Activated T-cell treated with anti-CD3 and anti-CD28 coated beads, Interleukin-2, amount 50 U/mL, for 24 hours (primary cell): ENCODE measurements at regions not wholly inside any gene's neighbourhood (a gene's known extent, or its start where the extent isn't known, plus 50 kb on each side); places are given as distances from the start of the nearest gene placed in this dataset.

Experiments
- DNase-seq: peaks from one replicate; pipeline ENCODE4 v3.0.0-alpha.2; 2020
- H3K27ac Mint-ChIP-seq: 2 replicates; pipeline ENCODE4 v1.8.0; 2020; ENCODE audit warnings: mild to moderate bottlenecking, mixed read lengths
- H3K27me3 Mint-ChIP-seq: 2 replicates; pipeline ENCODE4 v1.8.0; 2020; ENCODE audit warnings: mixed read lengths
- H3K36me3 Mint-ChIP-seq: 2 replicates; pipeline ENCODE4 v1.8.0; 2020; ENCODE audit warnings: low read depth, mixed read lengths
- H3K4me1 Mint-ChIP-seq: 2 replicates; pipeline ENCODE4 v1.8.0; 2020; ENCODE audit warnings: low read depth, mixed read lengths
- H3K4me3 Mint-ChIP-seq: 2 replicates; pipeline ENCODE4 v1.8.0; 2020; ENCODE audit warnings: mild to moderate bottlenecking, moderate library complexity, mixed read lengths
- H3K9me3 Mint-ChIP-seq: 2 replicates; pipeline ENCODE4 v1.8.0; 2020; ENCODE audit warnings: mixed read lengths

GRCh38 chr13:84543962-84544361 is 661.7 kb upstream of the SLITRK1 start:
- Mint-ChIP-seq H3K9me3 (no peaks in the 10 kb centered on the region), H3K27ac (no peak overlapping the region), H3K27me3 (no peaks in the 10 kb centered on the region), H3K4me1 (no peaks in the 10 kb centered on the region), H3K4me3 (no peak overlapping the region), H3K36me3 (no peaks in the 10 kb centered on the region)
- DNase-seq, result no peak

- Mint-ChIP-seq H3K9me3 (no peaks in the 10 kb centered on the region), H3K27me3 (no peaks in the 10 kb centered on the region), H3K27ac (no peak overlapping the region), H3K4me1 (no peaks in the 10 kb centered on the region), H3K4me3 (no peak overlapping the region), H3K36me3 (no peaks in the 10 kb centered on the region)
- DNase-seq, result no peak
Observed at GRCh38 chr13:84542348-84542747, 660.1 kb upstream of the SLITRK1 start.

- H3K4me3 Mint-ChIP-seq, result no peak overlapping the region
- H3K27ac Mint-ChIP-seq, result no peak overlapping the region
- H3K36me3 Mint-ChIP-seq, result no peaks in the 10 kb centered on the region
- no peaks in the 10 kb centered on the region for H3K9me3 Mint-ChIP-seq
- DNase-seq, result no peak
- H3K4me1 Mint-ChIP-seq, result no peaks in the 10 kb centered on the region
- no peaks in the 10 kb centered on the region for H3K27me3 Mint-ChIP-seq
Observed at GRCh38 chr13:84536906-84537305, 654.6 kb upstream of the SLITRK1 start.

- H3K27me3 Mint-ChIP-seq, result no peaks in the 10 kb centered on the region
- no peaks in the 10 kb centered on the region for H3K36me3 Mint-ChIP-seq
- H3K4me3 Mint-ChIP-seq, result no peak overlapping the region
- no peaks in the 10 kb centered on the region for H3K9me3 Mint-ChIP-seq
- no peak for DNase-seq
- H3K4me1 Mint-ChIP-seq, result no peaks in the 10 kb centered on the region
- no peak overlapping the region for H3K27ac Mint-ChIP-seq
Observed at GRCh38 chr13:84528408-84529070, 646.3 kb upstream of the SLITRK1 start.

GRCh38 chr13:84525865-84526264 is 643.6 kb upstream of the SLITRK1 start:
- Mint-ChIP-seq H3K4me3 (no peak overlapping the region), H3K36me3 (no peaks in the 10 kb centered on the region), H3K9me3 (no peaks in the 10 kb centered on the region), H3K27ac (no peak overlapping the region), H3K27me3 (no peaks in the 10 kb centered on the region), H3K4me1 (no peaks in the 10 kb centered on the region)
- no peak for DNase-seq

GRCh38 chr13:84524586-84524985 is 642.3 kb upstream of the SLITRK1 start:
- H3K9me3 Mint-ChIP-seq, result no peaks in the 10 kb centered on the region
- H3K4me1 Mint-ChIP-seq, result no peaks in the 10 kb centered on the region
- no peak overlapping the region for H3K4me3 Mint-ChIP-seq
- DNase-seq, result no peak
- H3K27me3 Mint-ChIP-seq, result no peaks in the 10 kb centered on the region
- no peak overlapping the region for H3K27ac Mint-ChIP-seq
- H3K36me3 Mint-ChIP-seq, result no peaks in the 10 kb centered on the region

- Mint-ChIP-seq H3K4me3 (no peak overlapping the region), H3K27ac (no peak overlapping the region), H3K4me1 (no peaks in the 10 kb centered on the region), H3K9me3 (peaks cover 6% of the 10 kb centered on the region), H3K27me3 (no peaks in the 10 kb centered on the region), H3K36me3 (no peaks in the 10 kb centered on the region)
- no peak for DNase-seq
Observed at GRCh38 chr13:84500016-84500415, 617.7 kb upstream of the SLITRK1 start.

GRCh38 chr13:84497613-84498012 is 615.3 kb upstream of the SLITRK1 start:
- Mint-ChIP-seq H3K36me3 (no peaks in the 10 kb centered on the region), H3K27me3 (no peaks in the 10 kb centered on the region), H3K27ac (no peak overlapping the region), H3K4me3 (no peak overlapping the region), H3K4me1 (no peaks in the 10 kb centered on the region), H3K9me3 (peaks cover 2% of the 10 kb centered on the region)
- DNase-seq, result no peak

GRCh38 chr13:84491952-84492351 is 609.7 kb upstream of the SLITRK1 start:
- no peaks in the 10 kb centered on the region for H3K27me3 Mint-ChIP-seq
- no peaks in the 10 kb centered on the region for H3K4me1 Mint-ChIP-seq
- H3K36me3 Mint-ChIP-seq, result no peaks in the 10 kb centered on the region
- H3K4me3 Mint-ChIP-seq, result no peak overlapping the region
- DNase-seq, result no peak
- H3K9me3 Mint-ChIP-seq, result no peaks in the 10 kb centered on the region
- no peak overlapping the region for H3K27ac Mint-ChIP-seq

- H3K27me3 Mint-ChIP-seq, result no peaks in the 10 kb centered on the region
- H3K4me3 Mint-ChIP-seq, result no peak overlapping the region
Observed at GRCh38 chr13:84487752-84488151, 605.5 kb upstream of the SLITRK1 start.

GRCh38 chr13:84481958-84482357 is 599.7 kb upstream of the SLITRK1 start:
- peaks cover 2% of the 10 kb centered on the region for H3K9me3 Mint-ChIP-seq
- H3K4me3 Mint-ChIP-seq, result no peak overlapping the region
- no peaks in the 10 kb centered on the region for H3K36me3 Mint-ChIP-seq
- H3K27ac Mint-ChIP-seq, result no peak overlapping the region
- no peak for DNase-seq
- H3K27me3 Mint-ChIP-seq, result no peaks in the 10 kb centered on the region
- no peaks in the 10 kb centered on the region for H3K4me1 Mint-ChIP-seq

More at GRCh38 chr13:84487752-84488151, 605.5 kb upstream of the SLITRK1 start:
- DNase-seq, result no peak
- Mint-ChIP-seq H3K9me3 (peaks cover 2% of the 10 kb centered on the region), H3K36me3 (no peaks in the 10 kb centered on the region), H3K4me1 (no peaks in the 10 kb centered on the region), H3K27ac (no peak overlapping the region)

- no peak overlapping the region for H3K4me3 Mint-ChIP-seq
- no peak overlapping the region for H3K27ac Mint-ChIP-seq
- H3K9me3 Mint-ChIP-seq, result peaks cover 3% of the 10 kb centered on the region
- DNase-seq, result no peak
- no peaks in the 10 kb centered on the region for H3K27me3 Mint-ChIP-seq
- no peaks in the 10 kb centered on the region for H3K36me3 Mint-ChIP-seq
- H3K4me1 Mint-ChIP-seq, result no peaks in the 10 kb centered on the region
Observed at GRCh38 chr13:84479656-84480055, 597.4 kb upstream of the SLITRK1 start.

- no peaks in the 10 kb centered on the region for H3K36me3 Mint-ChIP-seq
- DNase-seq, result no peak
- no peak overlapping the region for H3K27ac Mint-ChIP-seq
- no peaks in the 10 kb centered on the region for H3K4me1 Mint-ChIP-seq
- H3K4me3 Mint-ChIP-seq, result no peak overlapping the region
- no peaks in the 10 kb centered on the region for H3K27me3 Mint-ChIP-seq
- H3K9me3 Mint-ChIP-seq, result peaks cover 2% of the 10 kb centered on the region
Observed at GRCh38 chr13:84470528-84470927, 588.3 kb upstream of the SLITRK1 start.

GRCh38 chr13:84466461-84466860 is 584.2 kb upstream of the SLITRK1 start:
- Mint-ChIP-seq H3K9me3 (peaks cover 3% of the 10 kb centered on the region), H3K27ac (no peak overlapping the region), H3K27me3 (no peaks in the 10 kb centered on the region), H3K4me1 (no peaks in the 10 kb centered on the region), H3K36me3 (no peaks in the 10 kb centered on the region), H3K4me3 (no peak overlapping the region)
- DNase-seq, result no peak

GRCh38 chr13:84460989-84461388 is 578.7 kb upstream of the SLITRK1 start:
- H3K9me3 Mint-ChIP-seq, result peaks cover 3% of the 10 kb centered on the region
- no peaks in the 10 kb centered on the region for H3K4me1 Mint-ChIP-seq
- no peak overlapping the region for H3K4me3 Mint-ChIP-seq
- H3K27ac Mint-ChIP-seq, result no peak overlapping the region
- no peaks in the 10 kb centered on the region for H3K27me3 Mint-ChIP-seq
- DNase-seq, result no peak
- H3K36me3 Mint-ChIP-seq, result no peaks in the 10 kb centered on the region
